ENCODE measurements at regions not wholly inside any gene's neighbourhood (a gene's known extent, or its start where the extent isn't known, plus 50 kb on each side); places are given as distances from the start of the nearest gene placed in this dataset.
A peak's percentile ranks its signal among the peaks of the same experiment; 100 is the strongest.
"Not testable (repeated sequence)": the region's sequence is repeated elsewhere in the genome, so short reads cannot be mapped to it uniquely, and the experiment has no call there.

GRCh38 chr1:199498802-199499201 lies 528.7 kb upstream of the NR5A2 start:
- H3K27me3 ChIP-seq (ENCODE audit: insufficient read depth, low read length, poor library complexity, severe bottlenecking); H3K27ac Mint-ChIP-seq; H3K27ac ChIP-seq (ENCODE audit: low read depth, low read length); H3K36me3 ChIP-seq (ENCODE audit: insufficient read depth, low read length); H3K36me3 Mint-ChIP-seq; H3K4me1 Mint-ChIP-seq; DNase-seq; H3K4me3 ChIP-seq (ENCODE audit: low read length); H3K4me3 Mint-ChIP-seq; CTCF ChIA-PET; H3K4me1 ChIP-seq (ENCODE audit: insufficient read depth, low read length); H3K9me3 ChIP-seq (ENCODE audit: low read length); POLR2A ChIA-PET: not testable (repeated sequence)
- Mint-ChIP-seq H3K27me3 (peaks cover 1 to 14% of the 10 kb centered on the region in 2 donors), H3K9me3 (peaks cover 13 to 19% (median 18%) of the 10 kb centered on the region in 5 donors)

GRCh38 chr1:199508072-199508471 lies 519.4 kb upstream of the NR5A2 start:
- Mint-ChIP-seq H3K27ac (no peak overlapping the region), H3K27me3 (peaks cover 3 to 11% of the 10 kb centered on the region in 2 donors), H3K4me3 (no peak overlapping the region), H3K9me3 (peaks cover 0 to 6% (median 0%) of the 10 kb centered on the region in 5 donors), H3K36me3 (no peaks in the 10 kb centered on the region), H3K4me1 (no peaks in the 10 kb centered on the region)
- H3K27me3 ChIP-seq (ENCODE audit: insufficient read depth, low read length, poor library complexity, severe bottlenecking), result no peaks in the 10 kb centered on the region
- H3K4me1 ChIP-seq (ENCODE audit: insufficient read depth, low read length), result no peaks in the 10 kb centered on the region
- no peaks in the 10 kb centered on the region for H3K9me3 ChIP-seq (ENCODE audit: low read length)
- H3K27ac ChIP-seq (ENCODE audit: low read depth, low read length), result no peak overlapping the region
- ChIA-PET CTCF (no interaction called here), POLR2A (no interaction called here)
- H3K36me3 ChIP-seq (ENCODE audit: insufficient read depth, low read length), result no peaks in the 10 kb centered on the region
- H3K4me3 ChIP-seq (ENCODE audit: low read length), result no peak overlapping the region
- DNase-seq, result no peak

DNA sequence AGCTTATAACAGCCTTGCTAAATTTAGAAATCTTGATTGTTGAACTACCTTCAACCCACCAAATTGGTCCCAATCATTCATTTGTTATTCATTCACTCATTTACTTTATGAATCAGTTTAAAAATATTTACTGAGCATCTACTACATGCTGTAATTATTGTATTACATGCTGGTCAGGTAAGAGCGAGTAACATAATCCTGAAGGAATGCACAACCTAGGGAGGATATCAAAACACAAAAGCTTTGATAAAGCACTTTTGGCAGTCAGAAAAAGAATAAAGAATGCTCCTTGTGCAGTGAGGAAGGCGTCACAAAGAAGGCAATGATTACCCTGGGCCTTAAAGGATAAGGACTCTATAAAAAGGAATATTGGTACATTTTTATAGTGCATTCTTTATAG lies 518.9 kb upstream of the NR5A2 start:
- no peak for DNase-seq
- H3K4me3 Mint-ChIP-seq, result no peak overlapping the region
- Histone ChIP-seq H3K4me3 (ENCODE audit: low read length) (no peak overlapping the region), H3K4me1 (ENCODE audit: insufficient read depth, low read length) (no peaks in the 10 kb centered on the region), H3K36me3 (ENCODE audit: insufficient read depth, low read length) (no peaks in the 10 kb centered on the region), H3K9me3 (ENCODE audit: low read length) (no peaks in the 10 kb centered on the region), H3K27me3 (ENCODE audit: insufficient read depth, low read length, poor library complexity, severe bottlenecking) (no peaks in the 10 kb centered on the region), H3K27ac (ENCODE audit: low read depth, low read length) (no peak overlapping the region)
- H3K27ac Mint-ChIP-seq, result no peak overlapping the region
- ChIA-PET CTCF (no interaction called here), POLR2A (no interaction called here)
- H3K4me1 Mint-ChIP-seq, result no peaks in the 10 kb centered on the region
- H3K36me3 Mint-ChIP-seq, result no peaks in the 10 kb centered on the region
- peaks cover 3 to 11% of the 10 kb centered on the region in 2 donors for H3K27me3 Mint-ChIP-seq
- H3K9me3 Mint-ChIP-seq, result peaks cover 0 to under 1% (median 0%) of the 10 kb centered on the region in 5 donors

DNA sequence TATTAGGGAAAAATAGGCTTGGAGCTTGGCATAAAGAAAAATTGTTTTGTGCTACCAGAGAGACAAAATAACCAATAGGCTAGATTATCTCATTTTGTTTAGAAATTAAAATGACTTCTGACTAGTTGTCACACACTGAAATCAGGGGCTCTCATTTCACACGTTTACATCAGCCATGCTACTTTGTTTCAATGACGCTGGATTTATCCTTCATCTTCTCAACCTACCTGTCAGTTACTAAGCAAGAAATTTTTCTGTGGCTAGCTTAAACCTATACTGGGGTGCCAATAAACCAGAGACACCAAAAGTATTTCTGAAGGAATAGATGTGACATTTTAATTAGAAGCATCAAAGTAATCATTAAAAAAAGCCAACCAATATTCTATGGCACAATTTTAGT lies 518.1 kb upstream of the NR5A2 start:
- no peak overlapping the region for H3K4me3 Mint-ChIP-seq
- peaks cover 3 to 11% of the 10 kb centered on the region in 2 donors for H3K27me3 Mint-ChIP-seq
- CTCF ChIA-PET, result no interaction called here
- Histone ChIP-seq H3K4me1 (ENCODE audit: insufficient read depth, low read length) (no peaks in the 10 kb centered on the region), H3K9me3 (ENCODE audit: low read length) (no peaks in the 10 kb centered on the region), H3K27me3 (ENCODE audit: insufficient read depth, low read length, poor library complexity, severe bottlenecking) (no peaks in the 10 kb centered on the region), H3K36me3 (ENCODE audit: insufficient read depth, low read length) (no peaks in the 10 kb centered on the region), H3K4me3 (ENCODE audit: low read length) (no peak overlapping the region), H3K27ac (ENCODE audit: low read depth, low read length) (no peak overlapping the region)
- H3K9me3 Mint-ChIP-seq, result no peaks in the 10 kb centered on the region
- H3K36me3 Mint-ChIP-seq, result no peaks in the 10 kb centered on the region
- POLR2A ChIA-PET, result no interaction called here
- H3K4me1 Mint-ChIP-seq, result no peaks in the 10 kb centered on the region
- no peak for DNase-seq
- no peak overlapping the region for H3K27ac Mint-ChIP-seq

- no peak for DNase-seq
- no peak overlapping the region for H3K4me3 Mint-ChIP-seq
- no peaks in the 10 kb centered on the region for H3K9me3 Mint-ChIP-seq
- H3K27ac ChIP-seq (ENCODE audit: low read depth, low read length), result no peak overlapping the region
- no peaks in the 10 kb centered on the region for H3K36me3 Mint-ChIP-seq
- no peaks in the 10 kb centered on the region for H3K36me3 ChIP-seq (ENCODE audit: insufficient read depth, low read length)
- no peaks in the 10 kb centered on the region for H3K4me1 ChIP-seq (ENCODE audit: insufficient read depth, low read length)
- H3K27me3 Mint-ChIP-seq, result peaks cover 3 to 11% of the 10 kb centered on the region in 2 donors
- CTCF ChIA-PET, result no interaction called here
- no peak overlapping the region for H3K4me3 ChIP-seq (ENCODE audit: low read length)
- H3K4me1 Mint-ChIP-seq, result no peaks in the 10 kb centered on the region
- POLR2A ChIA-PET, result no interaction called here
- peak overlapping the region in 1 of 8 donors; percentile 65 for H3K27ac Mint-ChIP-seq
- no peaks in the 10 kb centered on the region for H3K27me3 ChIP-seq (ENCODE audit: insufficient read depth, low read length, poor library complexity, severe bottlenecking)
- no peaks in the 10 kb centered on the region for H3K9me3 ChIP-seq (ENCODE audit: low read length)
These were observed 517.2 kb upstream of the NR5A2 start for GRCh38 chr1:199510314-199510713.

DNA sequence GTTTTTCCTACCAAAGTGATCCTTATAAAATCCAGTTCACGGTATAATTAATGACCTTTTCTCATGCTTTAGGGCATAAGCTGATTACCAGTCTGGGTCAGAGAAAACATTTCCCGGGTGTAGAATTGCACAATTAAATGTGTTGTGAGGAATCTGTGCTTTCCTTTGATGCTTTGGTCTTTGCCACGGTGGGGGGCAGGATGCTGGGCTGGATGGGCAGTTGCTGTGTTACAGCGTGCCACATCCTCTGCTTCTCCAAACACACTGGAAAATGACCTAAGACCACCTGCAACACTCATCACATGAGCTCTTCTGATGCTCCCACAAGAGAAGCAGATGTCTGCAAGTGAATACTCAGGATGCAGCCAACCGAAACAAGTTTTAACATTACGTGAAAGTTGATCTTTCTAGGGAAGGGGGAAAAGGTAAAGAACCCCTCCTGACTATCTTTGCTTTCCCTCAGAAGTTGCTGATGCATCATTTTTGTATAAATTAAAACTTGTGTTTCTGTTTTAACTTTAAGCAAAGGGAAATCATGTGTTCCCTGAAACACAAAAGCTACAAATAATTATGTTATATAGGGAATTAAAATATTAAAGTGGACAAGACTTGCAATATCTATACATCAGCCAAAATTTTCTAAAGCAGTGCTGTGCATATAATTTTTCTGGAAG lies 515.3 kb upstream of the NR5A2 start:
- CTCF ChIA-PET, result no interaction called here
- POLR2A ChIA-PET, result no interaction called here
- no peaks in the 10 kb centered on the region for H3K9me3 ChIP-seq (ENCODE audit: low read length)
- Mint-ChIP-seq H3K27ac (no peak overlapping the region), H3K36me3 (no peaks in the 10 kb centered on the region), H3K4me1 (no peaks in the 10 kb centered on the region), H3K27me3 (peaks cover 3 to 11% of the 10 kb centered on the region in 2 donors), H3K4me3 (no peak overlapping the region), H3K9me3 (no peaks in the 10 kb centered on the region)
- DNase-seq, result no peak
- no peaks in the 10 kb centered on the region for H3K4me1 ChIP-seq (ENCODE audit: insufficient read depth, low read length)
- no peaks in the 10 kb centered on the region for H3K27me3 ChIP-seq (ENCODE audit: insufficient read depth, low read length, poor library complexity, severe bottlenecking)
- no peak overlapping the region for H3K4me3 ChIP-seq (ENCODE audit: low read length)
- no peaks in the 10 kb centered on the region for H3K36me3 ChIP-seq (ENCODE audit: insufficient read depth, low read length)
- no peak overlapping the region for H3K27ac ChIP-seq (ENCODE audit: low read depth, low read length)

- Histone ChIP-seq H3K27ac (ENCODE audit: low read depth, low read length) (no peak overlapping the region), H3K4me1 (ENCODE audit: insufficient read depth, low read length) (no peaks in the 10 kb centered on the region), H3K36me3 (ENCODE audit: insufficient read depth, low read length) (no peaks in the 10 kb centered on the region), H3K9me3 (ENCODE audit: low read length) (no peaks in the 10 kb centered on the region), H3K4me3 (ENCODE audit: low read length) (no peak overlapping the region), H3K27me3 (ENCODE audit: insufficient read depth, low read length, poor library complexity, severe bottlenecking) (no peaks in the 10 kb centered on the region)
- POLR2A ChIA-PET, result no interaction called here
- no peak overlapping the region for H3K27ac Mint-ChIP-seq
- H3K36me3 Mint-ChIP-seq, result no peaks in the 10 kb centered on the region
- CTCF ChIA-PET, result no interaction called here
- no peaks in the 10 kb centered on the region for H3K4me1 Mint-ChIP-seq
- DNase-seq, result no peak
- H3K4me3 Mint-ChIP-seq, result no peak overlapping the region
- peaks cover 3 to 11% of the 10 kb centered on the region in 2 donors for H3K27me3 Mint-ChIP-seq
- no peaks in the 10 kb centered on the region for H3K9me3 Mint-ChIP-seq
These were observed 512.2 kb upstream of the NR5A2 start for GRCh38 chr1:199515261-199515660.

GRCh38 chr1:199522338-199522737 lies 505.2 kb upstream of the NR5A2 start:
- no peak for DNase-seq
- ChIA-PET POLR2A (no interaction called here), CTCF (no interaction called here)
- Mint-ChIP-seq H3K27ac (no peak overlapping the region), H3K9me3 (peaks cover 0 to 2% (median 0%) of the 10 kb centered on the region in 5 donors), H3K27me3 (no peaks in the 10 kb centered on the region), H3K4me3 (no peak overlapping the region), H3K4me1 (no peaks in the 10 kb centered on the region), H3K36me3 (no peaks in the 10 kb centered on the region)
- Histone ChIP-seq H3K36me3 (ENCODE audit: insufficient read depth, low read length) (no peaks in the 10 kb centered on the region), H3K27ac (ENCODE audit: low read depth, low read length) (no peak overlapping the region), H3K9me3 (ENCODE audit: low read length) (no peaks in the 10 kb centered on the region), H3K27me3 (ENCODE audit: insufficient read depth, low read length, poor library complexity, severe bottlenecking) (no peaks in the 10 kb centered on the region), H3K4me1 (ENCODE audit: insufficient read depth, low read length) (no peaks in the 10 kb centered on the region), H3K4me3 (ENCODE audit: low read length) (no peak overlapping the region)

DNA sequence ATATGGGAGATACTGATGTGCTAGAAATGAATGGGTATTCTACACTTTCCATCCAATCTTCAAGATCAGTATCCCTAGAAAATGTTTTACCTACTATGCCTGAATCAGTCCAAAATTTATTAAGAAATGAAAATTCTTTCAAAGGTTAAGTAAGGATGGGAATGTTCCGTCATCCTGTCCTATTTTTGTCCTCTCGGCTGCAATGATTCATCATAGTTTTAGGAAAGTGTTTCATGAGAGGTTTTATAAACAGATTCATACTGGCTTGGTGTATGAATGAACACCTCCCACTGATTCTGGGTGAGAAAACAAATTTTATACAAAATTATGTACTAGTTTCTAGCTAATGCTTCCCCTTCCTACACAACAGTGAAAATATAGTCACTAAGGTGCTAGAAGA lies 504.6 kb upstream of the NR5A2 start:
- Mint-ChIP-seq H3K27ac (no peak overlapping the region), H3K27me3 (no peaks in the 10 kb centered on the region), H3K4me1 (no peaks in the 10 kb centered on the region), H3K9me3 (peaks cover 0 to 2% (median 0%) of the 10 kb centered on the region in 5 donors), H3K4me3 (no peak overlapping the region), H3K36me3 (no peaks in the 10 kb centered on the region)
- H3K27ac ChIP-seq (ENCODE audit: low read depth, low read length), result no peak overlapping the region
- POLR2A ChIA-PET, result no interaction called here
- H3K36me3 ChIP-seq (ENCODE audit: insufficient read depth, low read length), result no peaks in the 10 kb centered on the region
- H3K9me3 ChIP-seq (ENCODE audit: low read length), result no peaks in the 10 kb centered on the region
- CTCF ChIA-PET, result no interaction called here
- no peak overlapping the region for H3K4me3 ChIP-seq (ENCODE audit: low read length)
- no peaks in the 10 kb centered on the region for H3K4me1 ChIP-seq (ENCODE audit: insufficient read depth, low read length)
- no peak for DNase-seq
- no peaks in the 10 kb centered on the region for H3K27me3 ChIP-seq (ENCODE audit: insufficient read depth, low read length, poor library complexity, severe bottlenecking)

All from CD8-positive, alpha-beta memory T cell (primary cell).